Neutrophil (primary cell): ENCODE measurements at regions not wholly inside any gene's neighbourhood (a gene's known extent, or its start where the extent isn't known, plus 50 kb on each side); places are given as distances from the start of the nearest gene placed in this dataset.

Experiments
- H3K27ac ChIP-seq: fragments of 200-600 bp; sonication (generic); 2 replicates; pipeline ENCODE4 v1.5.1; 2016; ENCODE audit warnings: mild to moderate bottlenecking, moderate library complexity
- H3K27me3 ChIP-seq: fragments of 200-600 bp; sonication (generic); 2 replicates; pipeline ENCODE4 v1.6.0; 2016; ENCODE audit warnings: mild to moderate bottlenecking
- H3K36me3 ChIP-seq: fragments of 200-600 bp; sonication (generic); 2 replicates; pipeline ENCODE4 v1.5.1; 2017
- H3K4me1 ChIP-seq, 2 experiments: fragments of 200-600 bp in 1 of 2; sonication (generic) in 1 of 2; 1 replicate in 1 of 2; 2 replicates in 1 of 2; pipeline versions ENCODE4 v1.5.1 to v1.6.1; 2013 to 2016; ENCODE audit warnings: low read depth in 1 of 2, low read length in 1 of 2, mild to moderate bottlenecking in 1 of 2, moderate library complexity in 1 of 2; ENCODE audit not compliant: control insufficient read depth in 1 of 2, insufficient read depth in 1 of 2
- H3K4me3 ChIP-seq, 2 experiments: fragments of 200-600 bp in 1 of 2; sonication (generic) in 1 of 2; 1 replicate in 1 of 2; 2 replicates in 1 of 2; pipeline ENCODE4 v1.5.1; 2013 to 2016; ENCODE audit warnings: low read depth in 1 of 2, low read length in 1 of 2, mild to moderate bottlenecking in 1 of 2, moderate library complexity in 1 of 2
- H3K9me3 ChIP-seq: fragments of 200-600 bp; sonication (generic); 2 replicates; pipeline ENCODE4 v1.5.1; 2016
- TF ChIP-seq, protein P1 (sequence below): fragments of 200-600 bp; sonication (generic); IDR thresholded peaks from 2 replicates; pipeline ENCODE4 v1.5.1; 2016; ENCODE audit warnings: antibody characterized with exemption

DNA sequence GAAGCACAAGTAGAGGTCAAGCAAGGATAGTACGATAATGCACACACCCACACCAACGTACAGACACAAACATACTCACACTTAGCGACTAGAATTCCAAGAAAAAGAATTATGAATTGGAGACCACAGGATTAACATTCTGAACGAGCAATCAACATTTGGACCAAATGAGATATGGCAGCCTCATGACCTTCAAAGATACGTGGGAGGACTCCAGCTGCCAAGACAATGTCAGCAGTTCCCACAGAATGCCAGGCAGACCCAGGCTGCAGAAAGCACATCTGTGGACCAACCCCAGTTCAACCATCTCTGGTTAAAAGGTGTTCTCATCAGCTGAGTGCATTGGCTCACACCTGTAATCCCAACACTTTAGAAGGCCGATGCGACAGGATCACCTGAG, 187.6 kb upstream of the GRAMD2B start:
- Histone ChIP-seq H3K27me3 (no peaks in the 10 kb centered on the region), H3K4me1 (no peaks in the 10 kb centered on the region), H3K4me3 (no peak overlapping the region), H3K27ac (no peak overlapping the region), H3K36me3 (no peaks in the 10 kb centered on the region), H3K9me3 (no peaks in the 10 kb centered on the region)
- TF ChIP-seq, protein P1, sequence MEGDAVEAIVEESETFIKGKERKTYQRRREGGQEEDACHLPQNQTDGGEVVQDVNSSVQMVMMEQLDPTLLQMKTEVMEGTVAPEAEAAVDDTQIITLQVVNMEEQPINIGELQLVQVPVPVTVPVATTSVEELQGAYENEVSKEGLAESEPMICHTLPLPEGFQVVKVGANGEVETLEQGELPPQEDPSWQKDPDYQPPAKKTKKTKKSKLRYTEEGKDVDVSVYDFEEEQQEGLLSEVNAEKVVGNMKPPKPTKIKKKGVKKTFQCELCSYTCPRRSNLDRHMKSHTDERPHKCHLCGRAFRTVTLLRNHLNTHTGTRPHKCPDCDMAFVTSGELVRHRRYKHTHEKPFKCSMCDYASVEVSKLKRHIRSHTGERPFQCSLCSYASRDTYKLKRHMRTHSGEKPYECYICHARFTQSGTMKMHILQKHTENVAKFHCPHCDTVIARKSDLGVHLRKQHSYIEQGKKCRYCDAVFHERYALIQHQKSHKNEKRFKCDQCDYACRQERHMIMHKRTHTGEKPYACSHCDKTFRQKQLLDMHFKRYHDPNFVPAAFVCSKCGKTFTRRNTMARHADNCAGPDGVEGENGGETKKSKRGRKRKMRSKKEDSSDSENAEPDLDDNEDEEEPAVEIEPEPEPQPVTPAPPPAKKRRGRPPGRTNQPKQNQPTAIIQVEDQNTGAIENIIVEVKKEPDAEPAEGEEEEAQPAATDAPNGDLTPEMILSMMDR = no peak

GRCh38 chr5:126236994-126237393, 186.2 kb upstream of the GRAMD2B start:
- no peaks in the 10 kb centered on the region for H3K9me3 ChIP-seq
- TF ChIP-seq, protein P1 = no peak
- no peak overlapping the region for H3K27ac ChIP-seq
- no peak overlapping the region for H3K4me3 ChIP-seq
- H3K4me1 ChIP-seq = no peaks in the 10 kb centered on the region
- H3K27me3 ChIP-seq = no peaks in the 10 kb centered on the region
- H3K36me3 ChIP-seq = no peaks in the 10 kb centered on the region

DNA sequence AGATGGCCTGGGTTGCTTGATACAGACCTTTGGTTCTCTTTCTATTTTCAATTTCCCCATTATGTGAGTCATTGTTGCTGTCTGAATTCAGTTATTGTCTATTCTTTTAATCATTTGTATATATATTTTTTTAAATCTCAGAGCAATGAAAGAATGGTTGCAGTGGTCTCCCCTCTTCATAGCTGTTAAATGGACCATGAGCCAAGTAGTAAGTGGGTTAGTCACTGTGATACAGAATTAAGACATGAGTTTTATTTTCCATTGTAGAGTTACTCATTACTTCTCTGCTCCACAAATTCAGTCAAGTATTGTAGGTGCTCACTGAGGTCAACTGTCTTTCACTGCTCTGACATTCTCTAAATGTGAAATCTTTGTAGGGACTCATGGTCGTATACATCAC, 174.6 kb upstream of the GRAMD2B start:
- TF ChIP-seq, protein P1 = no peak
- no peaks in the 10 kb centered on the region for H3K27me3 ChIP-seq
- no peak overlapping the region for H3K4me3 ChIP-seq
- no peak overlapping the region for H3K27ac ChIP-seq
- H3K9me3 ChIP-seq = no peaks in the 10 kb centered on the region
- H3K36me3 ChIP-seq = no peaks in the 10 kb centered on the region
- no peaks in the 10 kb centered on the region for H3K4me1 ChIP-seq

- TF ChIP-seq, protein P1 = no peak
Measured at GRCh38 chr5:126251024-126251423, 172.2 kb upstream of the GRAMD2B start.

DNA sequence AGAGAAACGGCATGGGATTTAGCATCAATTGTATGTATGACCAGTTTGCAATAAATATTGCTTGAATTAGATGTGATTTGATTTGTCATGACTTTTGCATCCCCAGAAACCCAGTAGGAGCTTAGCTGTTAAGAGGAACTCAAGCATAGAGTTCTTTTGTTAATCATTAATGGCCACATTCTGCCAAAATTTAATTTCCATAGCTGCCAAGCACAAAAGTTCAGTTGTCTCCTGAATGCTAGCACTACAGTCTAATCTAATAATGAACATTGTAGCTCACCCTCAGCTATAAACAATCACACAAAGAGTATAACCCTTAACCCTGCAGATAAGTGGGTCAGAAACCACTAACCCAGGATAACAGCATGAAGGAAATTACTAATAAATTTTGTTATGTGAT, 169.8 kb upstream of the GRAMD2B start:
- no peaks in the 10 kb centered on the region for H3K4me1 ChIP-seq
- H3K9me3 ChIP-seq = no peaks in the 10 kb centered on the region
- no peaks in the 10 kb centered on the region for H3K36me3 ChIP-seq
- no peak overlapping the region for H3K27ac ChIP-seq
- H3K4me3 ChIP-seq = no peak overlapping the region
- H3K27me3 ChIP-seq = no peaks in the 10 kb centered on the region
- TF ChIP-seq, protein P1 = no peak

More at GRCh38 chr5:126251024-126251423, 172.2 kb upstream of the GRAMD2B start:
- Histone ChIP-seq H3K4me1 (no peaks in the 10 kb centered on the region), H3K27ac (no peak overlapping the region), H3K9me3 (no peaks in the 10 kb centered on the region), H3K36me3 (no peaks in the 10 kb centered on the region), H3K27me3 (no peaks in the 10 kb centered on the region), H3K4me3 (no peak overlapping the region)
